Epithelial cell of esophagus (primary cell): ENCODE measurements at regions not wholly inside any gene's neighbourhood (a gene's known extent, or its start where the extent isn't known, plus 50 kb on each side); places are given as distances from the start of the nearest gene placed in this dataset.
A peak's percentile ranks its signal among the peaks of the same experiment; 100 is the strongest.

Source experiments
- DNase-seq: peaks from one replicate; pipeline ENCODE4 v3.0.0; 2010; ENCODE audit warnings: low read depth
- H3K4me3 ChIP-seq: 2 replicates; pipeline ENCODE4 v1.5.1; 2011; ENCODE audit warnings: mild to moderate bottlenecking, low read length, control low read depth
- CTCF ChIP-seq: IDR thresholded peaks from 2 replicates; pipeline ENCODE4 v1.5.1; 2011; ENCODE audit warnings: low read depth, mild to moderate bottlenecking, low read length, control low read depth, inconsistent platforms; ENCODE audit not compliant: insufficient read depth; ENCODE audit errors: missing control alignments

- H3K4me3 ChIP-seq, result no peak overlapping the region
- DNase-seq, result no peak
- TF ChIP-seq CTCF, result no peak
These were observed 189.5 kb downstream of the SEC61B start for GRCh38 chr9:99411479-99412115.

- TF ChIP-seq CTCF, result no peak
- DNase-seq, result no peak
- no peak overlapping the region for H3K4me3 ChIP-seq
These were observed 190.5 kb downstream of the SEC61B start for GRCh38 chr9:99412606-99413005.

GRCh38 chr9:99414321-99414720 is 192.2 kb downstream of the SEC61B start:
- DNase-seq, result no peak
- no peak overlapping the region for H3K4me3 ChIP-seq
- TF ChIP-seq CTCF, result no peak

GRCh38 chr9:99415606-99416005 is 193.5 kb downstream of the SEC61B start:
- H3K4me3 ChIP-seq, result no peak overlapping the region
- no peak for DNase-seq
- TF ChIP-seq CTCF, result no peak

- peak; percentile 32 for DNase-seq
- TF ChIP-seq CTCF, result no peak
- H3K4me3 ChIP-seq, result no peak overlapping the region
These were observed 193.9 kb downstream of the SEC61B start for GRCh38 chr9:99416007-99416406.

GRCh38 chr9:99419070-99419469 is 197.0 kb downstream of the SEC61B start:
- DNase-seq, result no peak
- H3K4me3 ChIP-seq, result no peak overlapping the region
- TF ChIP-seq CTCF, result no peak

GRCh38 chr9:99421369-99421768 is 199.3 kb downstream of the SEC61B start:
- no peak for TF ChIP-seq CTCF
- no peak for DNase-seq
- H3K4me3 ChIP-seq, result no peak overlapping the region
